GM19467 (cell line): ENCODE measurements at regions not wholly inside any gene's neighbourhood (a gene's known extent, or its start where the extent isn't known, plus 50 kb on each side); places are given as distances from the start of the nearest gene placed in this dataset.

ENCODE experiments used
- ATAC-seq: cut with Tn5 transposase; IDR thresholded peaks from one replicate; pipeline ENCODE4 v1.9.1; 2021; ENCODE audit warnings: mild to moderate bottlenecking, moderate library complexity; ENCODE audit not compliant: unreplicated experiment

- no peak for ATAC-seq
These were observed 404.6 kb downstream of the GADD45G start for GRCh38 chr9:90009447-90009846.

- ATAC-seq = no peak
These were observed 406.0 kb downstream of the GADD45G start for GRCh38 chr9:90010793-90011192.

DNA sequence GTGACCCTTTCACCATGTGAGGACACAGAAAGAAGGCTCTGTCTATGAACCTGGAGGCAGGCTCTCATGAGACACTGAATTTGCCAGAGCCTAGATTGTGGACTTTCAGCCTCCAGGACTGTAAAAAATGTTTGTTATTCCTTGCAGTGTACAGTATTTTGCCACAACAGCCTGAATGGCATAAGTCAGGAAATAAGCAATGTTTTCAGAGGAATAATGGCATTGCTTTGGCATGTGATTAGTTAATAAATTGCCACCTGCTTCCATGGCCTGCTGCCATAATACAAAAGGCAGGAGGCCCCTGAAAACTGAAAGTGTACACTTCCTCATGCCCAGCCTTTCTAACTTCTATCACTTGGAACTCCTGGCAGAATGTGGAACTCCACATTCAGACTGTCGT lies 408.1 kb downstream of the GADD45G start:
- no peak for ATAC-seq

- no peak for ATAC-seq
These were observed 409.0 kb downstream of the GADD45G start for GRCh38 chr9:90013778-90014177.

- no peak for ATAC-seq
These were observed 409.6 kb downstream of the GADD45G start for GRCh38 chr9:90014421-90014820.

GRCh38 chr9:90016272-90016671 lies 411.5 kb downstream of the GADD45G start:
- no peak for ATAC-seq

GRCh38 chr9:90017679-90018078 lies 412.9 kb downstream of the GADD45G start:
- ATAC-seq = no peak

- no peak for ATAC-seq
These were observed 413.9 kb downstream of the GADD45G start for GRCh38 chr9:90018688-90019087.

- ATAC-seq = no peak
These were observed 414.8 kb downstream of the GADD45G start for GRCh38 chr9:90019626-90020025.

DNA sequence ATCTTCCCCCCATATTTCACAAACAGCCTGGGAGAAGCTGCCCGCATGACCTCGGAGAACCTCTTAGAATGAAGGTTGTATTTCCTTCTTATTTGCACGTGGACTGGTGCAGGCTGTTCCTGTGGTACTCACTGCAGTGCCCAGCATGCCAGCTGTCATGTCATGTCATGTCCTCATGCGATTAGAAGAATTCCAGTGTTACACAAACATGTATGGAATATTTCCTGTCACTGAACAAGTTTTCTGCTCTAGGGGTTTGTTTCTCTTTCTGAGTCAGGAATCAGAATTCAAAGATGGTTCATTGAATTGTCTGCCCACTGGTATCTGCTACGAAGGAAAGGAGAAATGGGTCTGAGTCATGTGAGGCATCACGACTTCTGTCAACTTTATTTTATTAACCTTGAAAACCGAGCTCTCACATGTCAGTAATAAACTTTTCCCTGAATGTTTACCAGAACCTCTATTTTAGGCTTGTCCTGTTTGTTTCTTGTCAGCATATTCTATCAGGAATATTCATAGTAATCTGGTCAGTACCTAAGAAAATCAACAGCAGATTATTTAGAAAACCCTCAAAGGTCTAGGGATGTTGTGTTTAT lies 415.6 kb downstream of the GADD45G start:
- ATAC-seq = no peak

DNA sequence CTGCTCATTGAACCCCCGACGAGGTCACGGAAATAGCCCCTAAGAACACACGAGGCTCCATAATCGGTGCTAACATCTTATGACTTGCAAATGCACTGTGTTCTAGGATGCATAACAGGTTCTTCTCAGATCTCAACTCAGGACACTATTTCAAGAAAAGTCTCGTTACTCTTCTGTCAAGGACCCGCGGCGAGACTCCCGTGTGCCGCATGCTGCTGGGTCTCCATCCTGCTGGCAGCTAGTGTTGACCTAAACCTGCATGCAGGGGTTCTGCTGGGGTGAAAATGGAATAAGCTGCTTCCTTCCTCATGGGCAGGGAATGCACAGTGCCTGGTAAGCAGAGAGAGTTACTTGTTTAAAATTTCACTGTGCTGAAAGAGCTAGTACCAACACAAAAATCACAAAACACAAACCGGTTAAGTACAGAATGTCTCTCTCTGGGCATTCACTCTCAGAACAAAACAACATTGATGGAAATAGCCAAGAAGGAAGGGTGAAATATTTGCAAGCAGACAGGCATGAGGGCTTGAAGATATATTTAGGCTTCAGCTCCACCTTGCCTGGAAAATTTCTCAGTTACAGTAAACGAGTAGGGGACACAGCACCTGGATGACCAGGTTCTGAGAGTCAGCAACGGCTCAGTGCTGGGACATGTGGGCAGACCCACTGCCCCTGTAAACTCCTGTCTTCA lies 416.5 kb downstream of the GADD45G start:
- ATAC-seq = no peak

DNA sequence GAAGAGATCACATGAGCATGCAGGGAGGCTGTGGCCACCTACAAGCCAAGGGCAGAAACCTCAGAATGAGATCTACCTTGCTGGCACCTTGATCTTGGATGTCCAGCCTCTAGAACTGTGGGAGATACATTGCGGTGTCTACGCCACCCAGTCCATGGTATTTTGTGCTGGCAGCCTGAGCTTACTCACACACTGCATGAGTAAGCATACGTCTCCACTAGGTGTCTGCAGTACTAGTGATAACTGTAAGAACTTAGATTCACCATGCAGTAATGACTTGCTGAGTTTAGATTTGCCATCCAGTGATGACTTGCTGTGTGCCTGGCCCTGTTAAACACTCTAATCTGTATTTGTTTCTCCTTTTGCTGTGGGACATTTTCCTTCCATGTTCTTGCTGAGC lies 417.7 kb downstream of the GADD45G start:
- ATAC-seq = no peak

DNA sequence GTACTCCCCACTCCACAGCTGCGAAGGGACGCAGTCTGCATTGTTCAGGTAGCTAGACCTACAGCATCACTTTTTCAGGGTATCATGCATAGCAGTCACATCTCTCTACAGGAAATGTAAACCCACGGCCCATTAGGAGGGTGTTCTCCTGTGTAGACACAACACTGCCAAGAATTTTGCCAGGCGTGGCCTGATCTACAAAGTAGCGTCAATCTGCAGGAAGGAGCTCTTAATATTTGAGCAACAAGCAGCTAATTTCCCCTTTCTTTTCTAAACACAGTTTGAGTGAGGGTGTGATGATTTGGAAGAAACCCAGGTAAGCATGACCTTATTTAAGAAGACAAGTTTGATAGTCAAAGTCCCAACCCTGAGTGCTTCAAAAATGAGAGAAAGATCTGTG lies 419.0 kb downstream of the GADD45G start:
- ATAC-seq = no peak

DNA sequence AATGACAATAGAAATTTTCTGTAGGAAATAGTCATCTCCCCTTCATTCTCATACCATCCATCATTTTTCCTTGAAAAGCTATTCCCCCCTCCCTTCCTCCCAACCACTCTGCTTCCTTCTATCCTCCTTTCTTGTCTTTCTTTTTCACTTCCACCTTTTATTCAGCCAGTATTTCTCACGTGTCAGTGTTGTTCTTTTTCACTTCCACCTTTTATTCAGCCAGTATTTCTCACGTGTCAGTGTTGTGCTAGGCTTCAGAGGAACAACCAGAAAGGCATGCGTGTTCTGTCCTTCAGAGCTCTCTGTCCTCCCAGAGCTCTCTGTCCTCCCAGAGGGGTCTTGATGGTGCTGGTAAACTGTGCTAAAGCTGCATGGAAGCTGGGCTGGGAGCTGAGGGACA lies 419.6 kb downstream of the GADD45G start:
- ATAC-seq = no peak

DNA sequence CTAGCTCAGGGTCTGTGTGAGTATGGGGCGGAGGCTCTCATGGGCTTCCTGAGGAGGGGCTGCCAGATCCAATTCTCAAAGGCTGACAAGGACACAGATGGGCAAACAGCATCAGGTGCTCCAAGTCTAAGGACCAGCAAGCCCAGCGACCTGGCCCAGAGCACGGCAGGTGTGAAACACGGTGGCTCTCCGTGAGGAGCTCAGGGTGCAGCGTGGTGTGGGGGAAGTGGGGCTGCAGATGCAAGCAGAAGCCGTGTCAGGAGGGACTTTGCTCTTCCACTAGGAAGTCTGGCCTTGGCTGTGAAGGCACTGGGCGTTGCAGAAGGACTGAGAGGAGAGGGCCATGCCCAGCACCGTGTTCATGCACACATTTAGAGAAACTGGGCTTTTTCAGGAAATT lies 420.0 kb downstream of the GADD45G start:
- ATAC-seq = no peak

GRCh38 chr9:90025816-90026215 lies 421.0 kb downstream of the GADD45G start:
- no peak for ATAC-seq

DNA sequence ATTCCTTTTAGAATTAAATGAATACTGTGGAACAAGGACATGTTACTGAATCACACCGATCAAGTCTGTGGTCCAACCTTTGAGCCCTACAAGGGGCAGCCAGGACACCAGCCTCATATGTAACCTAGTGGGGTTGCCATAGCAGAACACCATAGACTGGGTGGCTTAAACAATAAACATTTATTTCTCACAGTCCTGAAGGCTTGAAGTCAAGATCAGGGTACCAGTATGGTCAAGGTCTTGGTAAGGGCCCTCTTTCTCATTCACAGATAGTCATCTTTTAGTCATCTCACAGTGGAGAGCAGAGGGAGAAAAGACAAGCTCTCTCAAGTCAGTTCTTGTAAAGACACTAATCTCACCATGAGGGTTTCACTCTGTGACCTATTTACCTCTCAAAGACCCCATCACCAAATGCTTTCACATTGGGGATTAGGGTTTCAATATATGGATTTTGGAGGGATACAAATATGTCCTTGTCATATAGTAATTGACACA lies 422.5 kb downstream of the GADD45G start:
- no peak for ATAC-seq

GRCh38 chr9:90029386-90029785 lies 424.6 kb downstream of the GADD45G start:
- ATAC-seq = no peak

DNA sequence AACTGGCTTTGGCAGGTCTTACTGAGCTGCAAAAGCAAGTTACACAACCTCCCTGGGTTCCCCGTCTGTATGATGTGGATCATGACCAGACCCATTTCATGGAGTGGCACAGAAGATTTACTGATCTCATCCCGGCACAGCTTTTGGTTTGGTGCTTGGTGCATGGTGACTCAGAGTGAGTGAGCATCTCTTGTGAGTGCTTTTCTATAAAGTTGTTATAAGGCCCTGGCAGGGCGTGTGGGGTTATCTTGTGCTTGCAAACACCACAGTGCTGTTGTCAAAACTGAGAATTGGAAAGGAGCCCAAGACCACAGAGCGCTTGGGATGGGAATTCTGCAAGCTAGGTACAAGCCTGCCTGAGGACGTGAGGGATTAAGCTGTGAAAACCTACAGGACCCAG lies 425.2 kb downstream of the GADD45G start:
- ATAC-seq = no peak

GRCh38 chr9:90032296-90033027 lies 427.6 kb downstream of the GADD45G start:
- no peak for ATAC-seq

DNA sequence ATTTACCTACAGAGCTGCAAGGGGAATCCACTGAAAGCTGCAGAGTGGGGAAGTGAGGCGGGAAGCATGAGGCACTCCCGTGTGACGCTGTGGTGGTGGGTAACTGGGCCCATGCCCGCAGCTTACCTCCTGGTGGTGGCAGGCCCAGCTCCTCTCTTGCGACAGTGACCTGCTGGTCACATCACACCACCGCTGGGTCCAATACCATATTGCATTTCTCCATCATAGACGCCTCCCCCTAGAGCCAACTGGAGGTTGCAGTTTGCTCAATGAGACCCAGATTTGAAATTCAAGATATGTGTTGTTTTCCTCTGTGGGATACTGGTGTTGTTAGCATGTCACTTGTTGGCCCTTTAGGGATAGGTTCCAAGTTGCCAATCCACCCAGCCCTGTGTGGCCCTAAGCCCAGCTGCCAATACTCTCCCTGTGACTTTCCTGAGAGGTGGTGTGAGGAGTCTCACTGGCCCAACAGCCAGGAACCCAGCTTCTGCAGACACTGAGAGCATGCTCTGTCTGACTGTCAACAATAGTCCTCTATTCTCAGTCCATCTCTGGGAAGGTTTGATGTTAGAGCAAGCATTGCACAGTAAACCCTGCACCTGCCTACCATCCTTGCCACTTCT lies 428.3 kb downstream of the GADD45G start:
- no peak for ATAC-seq

DNA sequence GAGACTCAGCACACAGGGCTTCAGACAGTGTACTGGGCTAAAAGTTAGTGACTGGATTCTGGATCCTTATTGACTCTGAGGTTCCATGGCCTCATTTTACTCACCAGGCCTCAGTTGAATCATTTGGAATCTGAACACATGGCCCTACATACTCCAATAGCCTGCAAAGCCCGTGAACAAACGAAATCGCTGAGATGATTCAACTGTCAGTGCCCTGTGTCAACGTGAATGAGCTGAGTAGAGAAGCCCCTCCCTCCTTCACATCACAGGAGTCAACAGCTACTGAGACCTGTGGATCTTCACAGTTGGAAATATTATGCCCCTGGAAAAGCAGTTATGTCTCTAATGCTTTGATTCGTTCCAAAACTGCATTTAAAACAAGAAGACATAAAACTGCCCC lies 429.3 kb downstream of the GADD45G start:
- no peak for ATAC-seq
